SK-N-SH treated with all-trans-retinoic acid at 6 μM for 48 hours (cell line): ENCODE measurements at regions not wholly inside any gene's neighbourhood (a gene's known extent, or its start where the extent isn't known, plus 50 kb on each side); places are given as distances from the start of the nearest gene placed in this dataset.

Source experiments
- ARNTL ChIP-seq: fragments of 450-650 bp; formaldehyde crosslinking; IDR thresholded peaks from 2 replicates; pipeline ENCODE4 v1.5.0; 2020; ENCODE audit warnings: low read depth, mild to moderate bottlenecking, moderate library complexity, borderline replicate concordance
- BACH2 ChIP-seq: fragments of 250-450 bp; sonication (Bioruptor Pico); IDR thresholded peaks from 2 replicates; pipeline ENCODE4 v1.9.0; 2021; ENCODE audit warnings: mild to moderate bottlenecking, borderline replicate concordance
- GLIS3 ChIP-seq: fragments of 250-450 bp; sonication (Bioruptor Pico); IDR thresholded peaks from 2 replicates; pipeline ENCODE4 v1.5.0; 2020; ENCODE audit warnings: mild to moderate bottlenecking, moderate library complexity
- PPARA ChIP-seq: fragments of 250-450 bp; sonication (Bioruptor Pico); IDR thresholded peaks from 2 replicates; pipeline ENCODE4 v1.5.0; 2020; ENCODE audit warnings: mild to moderate bottlenecking, borderline replicate concordance
- RARB ChIP-seq: fragments of 250-450 bp; sonication (Bioruptor Pico); IDR thresholded peaks from 2 replicates; pipeline ENCODE4 v1.8.0; 2021; ENCODE audit warnings: mild to moderate bottlenecking, moderate library complexity

- TF ChIP-seq RARB (CRISPR knock-in tag) (no peak), BACH2 (CRISPR knock-in tag) (no peak), GLIS3 (no peak), ARNTL (CRISPR knock-in tag) (no peak), PPARA (CRISPR knock-in tag) (no peak)
Measured at GRCh38 chr4:128721896-128722295, 87.6 kb upstream of the JADE1 start.
